Erythroblast (primary cell): ENCODE measurements at regions not wholly inside any gene's neighbourhood (a gene's known extent, or its start where the extent isn't known, plus 50 kb on each side); places are given as distances from the start of the nearest gene placed in this dataset.

Experiments
- GATA1 ChIP-seq: IDR thresholded peaks from 2 replicates; pipeline ENCODE4 v1.6.1; 2011; ENCODE audit warnings: low read depth, mild to moderate bottlenecking, control low read depth, low read length, moderate library complexity
- POLR2A ChIP-seq: IDR thresholded peaks from 2 replicates; pipeline ENCODE4 v1.6.1; 2011; ENCODE audit warnings: mild to moderate bottlenecking, low read length

- TF ChIP-seq POLR2A (no peak), GATA1 (no peak)
These were observed 204.8 kb downstream of the TRAM1L1 start for GRCh38 chr4:116880625-116881024.
